ENCODE measurements at regions not wholly inside any gene's neighbourhood (a gene's known extent, or its start where the extent isn't known, plus 50 kb on each side); places are given as distances from the start of the nearest gene placed in this dataset.

GRCh38 chrX:124862301-124862700 is 457.4 kb upstream of the TEX13C start:
- TF ChIP-seq CTCF (IDR thresholded peaks at IDR 0.05): no peak
- TF ChIP-seq POLR2A (IDR thresholded peaks at IDR 0.05): no peak
- TF ChIP-seq EP300 (IDR thresholded peaks at IDR 0.05): no peak
